ENCODE measurements at regions not wholly inside any gene's neighbourhood (a gene's known extent, or its start where the extent isn't known, plus 50 kb on each side); places are given as distances from the start of the nearest gene placed in this dataset.

GRCh38 chr9:1712861-1713450 is 302.2 kb upstream of the SMARCA2 start:
- Histone ChIP-seq H4K20me1 (ENCODE audit: control insufficient read depth, extremely low read depth, insufficient read depth, low read length) (no peaks in the 10 kb centered on the region), H3K27ac (ENCODE audit: control insufficient read depth, insufficient read depth, low read length) (no peak overlapping the region), H3K4me3 (ENCODE audit: control insufficient read depth in 2 of 3, extremely low read depth in 1 of 3, insufficient read depth in 2 of 3, low read depth in 1 of 3, low read length in 3 of 3) (no peak overlapping the region), H3K9me1 (ENCODE audit: control insufficient read depth, extremely low read depth, insufficient read depth, low read length) (no peaks in the 10 kb centered on the region), H3K9me3 (ENCODE audit: control insufficient read depth, low read depth, low read length) (no peaks in the 10 kb centered on the region), H3K4me2 (ENCODE audit: control insufficient read depth, extremely low read depth, insufficient read depth, low read depth, low read length) (no peak overlapping the region), H3K9ac (ENCODE audit: control insufficient read depth, extremely low read depth, insufficient read depth, low read length) (no peak overlapping the region), H3K79me2 (ENCODE audit: control insufficient read depth, insufficient read depth, low read length) (no peaks in the 10 kb centered on the region), H3K27me3 (ENCODE audit: control insufficient read depth, extremely low read depth, insufficient read depth, low read length) (no peaks in the 10 kb centered on the region), H3K4me1 (ENCODE audit: control insufficient read depth, extremely low read depth, insufficient read depth, low read length) (no peaks in the 10 kb centered on the region), H2AFZ (ENCODE audit: control insufficient read depth, low read length) (no peak overlapping the region), H3K36me3 (ENCODE audit: control insufficient read depth in 2 of 2, extremely low read depth in 1 of 2, insufficient read depth in 2 of 2, low read length in 2 of 2) (no peaks in the 10 kb centered on the region)
- FAIRE-seq (no peak), DNase-seq (ENCODE audit: low read depth, low spot score) (no peak)
- dilution Hi-C loops (cut with MboI; ENCODE audit: extremely low pct_ligation_motif_present, low sequenced_read_pairs) = no loop called here
- TF ChIP-seq EZH2 (IDR thresholded peaks at IDR 0.05; ENCODE audit: low read length) (no peak), CTCF (optimal IDR thresholded peaks at IDR 0.05 in 1 of 3, IDR thresholded peaks at IDR 0.05 in 1 of 3, conservative IDR thresholded peaks at IDR 0.05 in 1 of 3; ENCODE audit: extremely low read depth in 1 of 3, insufficient read depth in 2 of 3, low read length in 3 of 3) (no peak)

GRCh38 chr9:1713841-1714240 is 301.3 kb upstream of the SMARCA2 start:
- Histone ChIP-seq H4K20me1 (ENCODE audit: control insufficient read depth, extremely low read depth, insufficient read depth, low read length) (no peaks in the 10 kb centered on the region), H3K27ac (ENCODE audit: control insufficient read depth, insufficient read depth, low read length) (no peak overlapping the region), H3K36me3 (ENCODE audit: control insufficient read depth in 2 of 2, extremely low read depth in 1 of 2, insufficient read depth in 2 of 2, low read length in 2 of 2) (no peaks in the 10 kb centered on the region), H3K4me2 (ENCODE audit: control insufficient read depth, extremely low read depth, insufficient read depth, low read depth, low read length) (no peak overlapping the region), H3K4me3 (ENCODE audit: control insufficient read depth in 2 of 3, extremely low read depth in 1 of 3, insufficient read depth in 2 of 3, low read depth in 1 of 3, low read length in 3 of 3) (no peak overlapping the region), H3K4me1 (ENCODE audit: control insufficient read depth, extremely low read depth, insufficient read depth, low read length) (no peaks in the 10 kb centered on the region), H3K27me3 (ENCODE audit: control insufficient read depth, extremely low read depth, insufficient read depth, low read length) (no peaks in the 10 kb centered on the region), H3K9me3 (ENCODE audit: control insufficient read depth, low read depth, low read length) (no peaks in the 10 kb centered on the region), H2AFZ (ENCODE audit: control insufficient read depth, low read length) (no peak overlapping the region), H3K79me2 (ENCODE audit: control insufficient read depth, insufficient read depth, low read length) (no peaks in the 10 kb centered on the region), H3K9ac (ENCODE audit: control insufficient read depth, extremely low read depth, insufficient read depth, low read length) (no peak overlapping the region), H3K9me1 (ENCODE audit: control insufficient read depth, extremely low read depth, insufficient read depth, low read length) (no peaks in the 10 kb centered on the region)
- no peak for FAIRE-seq
- DNase-seq (ENCODE audit: low read depth, low spot score) = no peak
- dilution Hi-C loops (cut with MboI; ENCODE audit: extremely low pct_ligation_motif_present, low sequenced_read_pairs) = no loop called here
- TF ChIP-seq CTCF (optimal IDR thresholded peaks at IDR 0.05 in 1 of 3, IDR thresholded peaks at IDR 0.05 in 1 of 3, conservative IDR thresholded peaks at IDR 0.05 in 1 of 3; ENCODE audit: extremely low read depth in 1 of 3, insufficient read depth in 2 of 3, low read length in 3 of 3) (no peak), EZH2 (IDR thresholded peaks at IDR 0.05; ENCODE audit: low read length) (no peak)
